H7 (cell line): ENCODE measurements at regions not wholly inside any gene's neighbourhood (a gene's known extent, or its start where the extent isn't known, plus 50 kb on each side); places are given as distances from the start of the nearest gene placed in this dataset.
"Not testable (repeated sequence)": the region's sequence is repeated elsewhere in the genome, so short reads cannot be mapped to it uniquely, and the experiment has no call there.

Source experiments
- DNase-seq: peaks from one replicate; pipeline ENCODE4 v3.0.0; 2012
- H3K27me3 ChIP-seq: 2 replicates; pipeline ENCODE4 v1.6.0; 2011; ENCODE audit warnings: mild to moderate bottlenecking, low read length; ENCODE audit not compliant: control insufficient read depth, insufficient read depth
- H3K36me3 ChIP-seq: replicated peaks from 2 replicates; pipeline ENCODE4 v1.5.1; 2011; ENCODE audit warnings: low read length; ENCODE audit not compliant: control insufficient read depth, insufficient read depth
- H3K4me3 ChIP-seq: 2 replicates; pipeline ENCODE4 v1.5.1; 2011; ENCODE audit warnings: low read depth, mild to moderate bottlenecking, control low read depth, low read length, moderate library complexity; ENCODE audit not compliant: insufficient read depth

- not testable (repeated sequence) for H3K4me3 ChIP-seq, DNase-seq, H3K36me3 ChIP-seq, H3K27me3 ChIP-seq
These were observed 71.0 kb upstream of the SH3GLB1 start for GRCh38 chr1:86633306-86633838.

GRCh38 chr1:86633921-86634320, 70.5 kb upstream of the SH3GLB1 start:
- no peak for DNase-seq

GRCh38 chr1:86636898-86637297, 67.5 kb upstream of the SH3GLB1 start:
- H3K27me3 ChIP-seq: no peaks in the 10 kb centered on the region
- no peak for DNase-seq
- no peak overlapping the region for H3K4me3 ChIP-seq
- no peaks in the 10 kb centered on the region for H3K36me3 ChIP-seq

More at GRCh38 chr1:86633921-86634320, 70.5 kb upstream of the SH3GLB1 start:
- H3K27me3 ChIP-seq: no peaks in the 10 kb centered on the region
- no peaks in the 10 kb centered on the region for H3K36me3 ChIP-seq
- no peak overlapping the region for H3K4me3 ChIP-seq

- Histone ChIP-seq H3K27me3 (no peaks in the 10 kb centered on the region), H3K4me3 (no peak overlapping the region), H3K36me3 (no peaks in the 10 kb centered on the region)
- no peak for DNase-seq
These were observed 64.2 kb upstream of the SH3GLB1 start for GRCh38 chr1:86640161-86640670.

GRCh38 chr1:86641318-86641717, 63.1 kb upstream of the SH3GLB1 start:
- H3K36me3 ChIP-seq: no peaks in the 10 kb centered on the region
- no peak for DNase-seq
- H3K4me3 ChIP-seq: no peak overlapping the region
- H3K27me3 ChIP-seq: no peaks in the 10 kb centered on the region

- DNase-seq, H3K27me3 ChIP-seq, H3K4me3 ChIP-seq, H3K36me3 ChIP-seq: not testable (repeated sequence)
These were observed 59.7 kb upstream of the SH3GLB1 start for GRCh38 chr1:86644655-86645054.

- Histone ChIP-seq H3K36me3 (no peaks in the 10 kb centered on the region), H3K27me3 (no peaks in the 10 kb centered on the region), H3K4me3 (no peak overlapping the region)
- DNase-seq: no peak
These were observed 58.5 kb upstream of the SH3GLB1 start for GRCh38 chr1:86645851-86646250.

GRCh38 chr1:86646256-86646655, 58.1 kb upstream of the SH3GLB1 start:
- no peaks in the 10 kb centered on the region for H3K36me3 ChIP-seq
- no peaks in the 10 kb centered on the region for H3K27me3 ChIP-seq
- no peak for DNase-seq
- H3K4me3 ChIP-seq: no peak overlapping the region

GRCh38 chr1:86648255-86648654, 56.1 kb upstream of the SH3GLB1 start:
- H3K36me3 ChIP-seq: no peaks in the 10 kb centered on the region
- H3K27me3 ChIP-seq: no peaks in the 10 kb centered on the region
- no peak for DNase-seq
- no peak overlapping the region for H3K4me3 ChIP-seq

- no peak for DNase-seq
- Histone ChIP-seq H3K27me3 (no peaks in the 10 kb centered on the region), H3K36me3 (no peaks in the 10 kb centered on the region), H3K4me3 (no peak overlapping the region)
These were observed 54.8 kb upstream of the SH3GLB1 start for GRCh38 chr1:86649618-86650017.

- Histone ChIP-seq H3K36me3 (no peaks in the 10 kb centered on the region), H3K4me3 (no peak overlapping the region), H3K27me3 (no peaks in the 10 kb centered on the region)
- peak; percentile 15 for DNase-seq
These were observed 54.3 kb upstream of the SH3GLB1 start for GRCh38 chr1:86650065-86650464.
